ENCODE measurements at regions not wholly inside any gene's neighbourhood (a gene's known extent, or its start where the extent isn't known, plus 50 kb on each side); places are given as distances from the start of the nearest gene placed in this dataset.

GRCh38 chr7:86257894-86258293 lies 385.8 kb upstream of the GRM3 start:
- Mint-ChIP-seq H3K9me3 (peaks cover 7% of the 10 kb centered on the region), H3K27ac (ENCODE audit: unreplicated experiment) (no peak overlapping the region), H3K36me3 (ENCODE audit: low read depth) (peaks cover 3% of the 10 kb centered on the region), H3K4me3 (no peak overlapping the region), H3K4me1 (no peaks in the 10 kb centered on the region), H3K27me3 (ENCODE audit: low read depth) (no peaks in the 10 kb centered on the region)
- DNase-seq (ENCODE audit: low read depth, low spot score): no peak
- no peak for TF ChIP-seq CTCF (conservative IDR thresholded peaks at IDR 0.05)

GRCh38 chr7:86252406-86252805 lies 391.3 kb upstream of the GRM3 start:
- Mint-ChIP-seq H3K9me3 (no peaks in the 10 kb centered on the region), H3K36me3 (ENCODE audit: low read depth) (peaks cover 3% of the 10 kb centered on the region), H3K27me3 (ENCODE audit: low read depth) (no peaks in the 10 kb centered on the region), H3K4me1 (no peaks in the 10 kb centered on the region), H3K27ac (ENCODE audit: unreplicated experiment) (no peak overlapping the region), H3K4me3 (no peak overlapping the region)
- DNase-seq (ENCODE audit: low read depth, low spot score): no peak
- TF ChIP-seq CTCF (conservative IDR thresholded peaks at IDR 0.05): no peak

- no peaks in the 10 kb centered on the region for H3K27me3 Mint-ChIP-seq (ENCODE audit: low read depth)
- H3K36me3 Mint-ChIP-seq (ENCODE audit: low read depth): no peaks in the 10 kb centered on the region
These were observed 394.7 kb upstream of the GRM3 start for GRCh38 chr7:86248977-86249376.

GRCh38 chr7:86243171-86243570 lies 400.5 kb upstream of the GRM3 start:
- no peak for TF ChIP-seq CTCF (conservative IDR thresholded peaks at IDR 0.05)
- Mint-ChIP-seq H3K27ac (ENCODE audit: unreplicated experiment) (no peak overlapping the region), H3K27me3 (ENCODE audit: low read depth) (no peaks in the 10 kb centered on the region), H3K4me1 (peaks cover 5% of the 10 kb centered on the region), H3K4me3 (no peak overlapping the region), H3K36me3 (ENCODE audit: low read depth) (no peaks in the 10 kb centered on the region), H3K9me3 (no peaks in the 10 kb centered on the region)
- no peak for DNase-seq (ENCODE audit: low read depth, low spot score)

More at GRCh38 chr7:86248977-86249376, 394.7 kb upstream of the GRM3 start:
- no peaks in the 10 kb centered on the region for H3K9me3 Mint-ChIP-seq
- H3K4me1 Mint-ChIP-seq: no peaks in the 10 kb centered on the region
- no peak for TF ChIP-seq CTCF (conservative IDR thresholded peaks at IDR 0.05)
- H3K27ac Mint-ChIP-seq (ENCODE audit: unreplicated experiment): no peak overlapping the region
- DNase-seq (ENCODE audit: low read depth, low spot score): no peak
- no peak overlapping the region for H3K4me3 Mint-ChIP-seq

GRCh38 chr7:86226191-86226590 lies 417.5 kb upstream of the GRM3 start:
- DNase-seq (ENCODE audit: low read depth, low spot score): no peak
- Mint-ChIP-seq H3K4me1 (no peaks in the 10 kb centered on the region), H3K27ac (ENCODE audit: unreplicated experiment) (no peak overlapping the region), H3K36me3 (ENCODE audit: low read depth) (no peaks in the 10 kb centered on the region), H3K9me3 (peaks cover 14% of the 10 kb centered on the region), H3K4me3 (no peak overlapping the region), H3K27me3 (ENCODE audit: low read depth) (no peaks in the 10 kb centered on the region)
- TF ChIP-seq CTCF (conservative IDR thresholded peaks at IDR 0.05): no peak

GRCh38 chr7:86222806-86223205 lies 420.9 kb upstream of the GRM3 start:
- Mint-ChIP-seq H3K9me3 (peaks cover 16% of the 10 kb centered on the region), H3K27me3 (ENCODE audit: low read depth) (no peaks in the 10 kb centered on the region), H3K4me3 (no peak overlapping the region), H3K4me1 (no peaks in the 10 kb centered on the region), H3K27ac (ENCODE audit: unreplicated experiment) (no peak overlapping the region), H3K36me3 (ENCODE audit: low read depth) (no peaks in the 10 kb centered on the region)
- no peak for DNase-seq (ENCODE audit: low read depth, low spot score)
- no peak for TF ChIP-seq CTCF (conservative IDR thresholded peaks at IDR 0.05)

All from neural crest cell (in vitro differentiated cells).